Right lobe of liver (tissue), 4 donors: ENCODE measurements at regions not wholly inside any gene's neighbourhood (a gene's known extent, or its start where the extent isn't known, plus 50 kb on each side); places are given as distances from the start of the nearest gene placed in this dataset.

Source experiments
- CTCF ChIP-seq, 4 donors: fragments of 200-600 bp in 3 of 4; fragments of 450-650 bp in 1 of 4; IDR thresholded peaks; one replicate each; pipeline versions ENCODE4 v1.5.1 to v1.8.0; 2016 to 2022; ENCODE audit warnings: antibody characterized with exemption in 4 of 4, mild to moderate bottlenecking in 2 of 4
- POLR2A ChIP-seq: fragments of 450-650 bp; IDR thresholded peaks from one replicate; pipeline ENCODE4 v1.6.1; 2017; ENCODE audit warnings: antibody characterized with exemption, mild to moderate bottlenecking
- donor health status: DM: no; HTN: no; CAD: no.
- donor health status: DM: no; HTN: no; CAD: no.
- donor health status: DM: no; HTN: yes; CAD: no.

DNA sequence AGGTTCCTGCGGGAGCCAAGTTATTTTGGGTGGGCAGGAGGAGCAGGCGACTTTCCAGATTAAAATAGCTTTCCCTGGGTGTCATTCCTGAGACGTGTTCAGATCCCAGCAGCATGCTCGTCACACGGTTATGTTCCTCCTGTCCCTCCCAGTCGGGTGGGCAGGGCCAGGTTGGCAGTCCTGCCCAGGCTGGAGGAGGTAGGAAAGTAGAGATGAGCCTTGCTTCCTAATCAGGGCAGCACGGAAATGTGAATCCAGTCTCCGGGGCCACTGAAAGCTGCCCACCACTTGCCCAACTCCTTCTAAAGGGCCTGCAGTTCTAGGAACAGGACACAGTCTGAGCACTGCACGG, 137.0 kb downstream of the MRPL14 start:
- no peak for TF ChIP-seq CTCF (IDR thresholded peaks at IDR 0.05)
- TF ChIP-seq POLR2A = no peak
